Hepatocyte (in vitro differentiated cells): ENCODE measurements at regions not wholly inside any gene's neighbourhood (a gene's known extent, or its start where the extent isn't known, plus 50 kb on each side); places are given as distances from the start of the nearest gene placed in this dataset.

Experiments used
- CTCF ChIP-seq: fragments of 200-600 bp; sonication (generic); IDR thresholded peaks from 2 replicates; pipeline ENCODE4 v1.5.1; 2016; ENCODE audit warnings: antibody characterized with exemption, mild to moderate bottlenecking; ENCODE audit not compliant: poor library complexity
- EZH2 ChIP-seq: fragments of 200-600 bp; sonication (generic); IDR thresholded peaks from 2 replicates; pipeline ENCODE4 v1.6.1; 2016; ENCODE audit warnings: antibody characterized with exemption, mild to moderate bottlenecking, borderline replicate concordance
- EZH2phosphoT487 ChIP-seq: fragments of 200-600 bp; sonication (generic); IDR thresholded peaks from one replicate; pipeline ENCODE4 v1.6.1; 2018; ENCODE audit warnings: antibody characterized with exemption, mild to moderate bottlenecking, low read depth, moderate library complexity; ENCODE audit not compliant: unreplicated experiment, severe bottlenecking

GRCh38 chr3:34016925-34017587 lies 218.6 kb downstream of the PDCD6IP start:
- no peak for TF ChIP-seq CTCF
- no peak for TF ChIP-seq EZH2
- TF ChIP-seq EZH2phosphoT487 = no peak
